ENCODE measurements at regions not wholly inside any gene's neighbourhood (a gene's known extent, or its start where the extent isn't known, plus 50 kb on each side); places are given as distances from the start of the nearest gene placed in this dataset.

DNA sequence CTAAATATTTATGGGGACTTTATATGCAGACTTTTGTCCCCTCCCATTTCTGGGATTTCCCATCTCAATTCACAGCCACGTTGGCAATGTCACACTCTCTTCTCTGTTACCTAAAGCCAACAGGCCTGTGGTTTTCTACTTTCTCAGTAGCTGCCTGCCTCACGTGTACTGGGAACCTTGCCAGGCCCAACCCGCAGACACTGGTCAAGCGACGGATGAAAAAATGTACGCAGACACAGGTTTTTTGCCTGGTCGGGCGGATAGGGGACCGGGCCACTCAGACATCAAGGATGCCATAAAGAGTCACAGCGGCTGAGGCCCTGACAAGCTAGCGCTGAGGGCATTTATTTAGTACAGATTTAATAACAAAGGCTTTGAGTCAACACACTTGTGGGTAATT is 204.4 kb upstream of the DPP6 start:
- Histone ChIP-seq H3K9me3 (ENCODE audit: control insufficient read depth, insufficient read depth, low read depth, low read length) (no peaks in the 10 kb centered on the region), H3K36me3 (ENCODE audit: control insufficient read depth in 2 of 2, insufficient read depth in 1 of 2, low read length in 2 of 2) (no peaks in the 10 kb centered on the region), H3K27ac (ENCODE audit: extremely low read depth, low read depth, low read length) (no peak overlapping the region), H3K4me3 (ENCODE audit: low read depth, low read length) (no peak overlapping the region), H3K4me1 (ENCODE audit: control insufficient read depth, insufficient read depth, low read length) (no peaks in the 10 kb centered on the region)
- CTCF ChIA-PET, result no interaction called here
- no peak for TF ChIP-seq ZNF548 (tag by site-specific recombination; IDR thresholded peaks at IDR 0.05)
- TF ChIP-seq, protein P1, sequence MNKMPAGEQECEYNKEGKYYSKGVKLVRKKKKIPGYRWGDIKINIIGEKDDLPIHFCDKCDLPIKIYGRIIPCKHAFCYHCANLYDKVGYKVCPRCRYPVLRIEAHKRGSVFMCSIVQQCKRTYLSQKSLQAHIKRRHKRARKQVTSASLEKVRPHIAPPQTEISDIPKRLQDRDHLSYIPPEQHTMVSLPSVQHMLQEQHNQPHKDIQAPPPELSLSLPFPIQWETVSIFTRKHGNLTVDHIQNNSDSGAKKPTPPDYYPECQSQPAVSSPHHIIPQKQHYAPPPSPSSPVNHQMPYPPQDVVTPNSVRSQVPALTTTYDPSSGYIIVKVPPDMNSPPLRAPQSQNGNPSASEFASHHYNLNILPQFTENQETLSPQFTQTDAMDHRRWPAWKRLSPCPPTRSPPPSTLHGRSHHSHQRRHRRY (tag by site-specific recombination; IDR thresholded peaks at IDR 0.05), result no peak
- TF ChIP-seq ZBTB49 (tag by site-specific recombination; IDR thresholded peaks at IDR 0.05; ENCODE audit: low read depth), result no peak
- no peak for TF ChIP-seq ZNF664 (tag by site-specific recombination; IDR thresholded peaks at IDR 0.05)
- no peak for TF ChIP-seq ZNF311 (tag by site-specific recombination; IDR thresholded peaks at IDR 0.05; ENCODE audit: borderline replicate concordance)
- TF ChIP-seq SP3 (tag by site-specific recombination; IDR thresholded peaks at IDR 0.05), result no peak
- no peak for TF ChIP-seq ZNF157 (tag by site-specific recombination; IDR thresholded peaks at IDR 0.05)
- TF ChIP-seq ZBTB21 (tag by site-specific recombination; IDR thresholded peaks at IDR 0.05), result no peak
- TF ChIP-seq ZNF707 (tag by site-specific recombination; IDR thresholded peaks at IDR 0.05), result no peak
- TF ChIP-seq, protein P2, sequence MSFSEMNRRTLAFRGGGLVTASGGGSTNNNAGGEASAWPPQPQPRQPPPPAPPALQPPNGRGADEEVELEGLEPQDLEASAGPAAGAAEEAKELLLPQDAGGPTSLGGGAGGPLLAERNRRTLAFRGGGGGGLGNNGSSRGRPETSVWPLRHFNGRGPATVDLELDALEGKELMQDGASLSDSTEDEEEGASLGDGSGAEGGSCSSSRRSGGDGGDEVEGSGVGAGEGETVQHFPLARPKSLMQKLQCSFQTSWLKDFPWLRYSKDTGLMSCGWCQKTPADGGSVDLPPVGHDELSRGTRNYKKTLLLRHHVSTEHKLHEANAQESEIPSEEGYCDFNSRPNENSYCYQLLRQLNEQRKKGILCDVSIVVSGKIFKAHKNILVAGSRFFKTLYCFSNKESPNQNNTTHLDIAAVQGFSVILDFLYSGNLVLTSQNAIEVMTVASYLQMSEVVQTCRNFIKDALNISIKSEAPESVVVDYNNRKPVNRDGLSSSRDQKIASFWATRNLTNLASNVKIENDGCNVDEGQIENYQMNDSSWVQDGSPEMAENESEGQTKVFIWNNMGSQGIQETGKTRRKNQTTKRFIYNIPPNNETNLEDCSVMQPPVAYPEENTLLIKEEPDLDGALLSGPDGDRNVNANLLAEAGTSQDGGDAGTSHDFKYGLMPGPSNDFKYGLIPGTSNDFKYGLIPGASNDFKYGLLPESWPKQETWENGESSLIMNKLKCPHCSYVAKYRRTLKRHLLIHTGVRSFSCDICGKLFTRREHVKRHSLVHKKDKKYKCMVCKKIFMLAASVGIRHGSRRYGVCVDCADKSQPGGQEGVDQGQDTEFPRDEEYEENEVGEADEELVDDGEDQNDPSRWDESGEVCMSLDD (tag by site-specific recombination; IDR thresholded peaks at IDR 0.05), result no peak
- no peak for TF ChIP-seq ZNF558 (tag by site-specific recombination; IDR thresholded peaks at IDR 0.05)
- TF ChIP-seq PRDM1 (tag by site-specific recombination; IDR thresholded peaks at IDR 0.05), result no peak
- TF ChIP-seq ZNF433 (tag by site-specific recombination; IDR thresholded peaks at IDR 0.05; ENCODE audit: low read depth), result no peak
- TF ChIP-seq, protein P3, sequence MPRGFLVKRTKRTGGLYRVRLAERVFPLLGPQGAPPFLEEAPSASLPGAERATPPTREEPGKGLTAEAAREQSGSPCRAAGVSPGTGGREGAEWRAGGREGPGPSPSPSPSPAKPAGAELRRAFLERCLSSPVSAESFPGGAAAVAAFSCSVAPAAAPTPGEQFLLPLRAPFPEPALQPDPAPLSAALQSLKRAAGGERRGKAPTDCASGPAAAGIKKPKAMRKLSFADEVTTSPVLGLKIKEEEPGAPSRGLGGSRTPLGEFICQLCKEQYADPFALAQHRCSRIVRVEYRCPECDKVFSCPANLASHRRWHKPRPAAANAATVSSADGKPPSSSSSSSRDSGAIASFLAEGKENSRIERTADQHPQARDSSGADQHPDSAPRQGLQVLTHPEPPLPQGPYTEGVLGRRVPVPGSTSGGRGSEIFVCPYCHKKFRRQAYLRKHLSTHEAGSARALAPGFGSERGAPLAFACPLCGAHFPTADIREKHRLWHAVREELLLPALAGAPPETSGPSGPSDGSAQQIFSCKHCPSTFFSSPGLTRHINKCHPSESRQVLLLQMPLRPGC (tag by site-specific recombination; IDR thresholded peaks at IDR 0.05), result no peak
- no peak for TF ChIP-seq ZNF830 (tag by site-specific recombination; IDR thresholded peaks at IDR 0.05; ENCODE audit: low read depth)
- no peak for TF ChIP-seq ZNF791 (tag by site-specific recombination; IDR thresholded peaks at IDR 0.05)
- no peak for TF ChIP-seq ZNF624 (tag by site-specific recombination; IDR thresholded peaks at IDR 0.05)
- POLR2A ChIA-PET, result no interaction called here

DNA sequence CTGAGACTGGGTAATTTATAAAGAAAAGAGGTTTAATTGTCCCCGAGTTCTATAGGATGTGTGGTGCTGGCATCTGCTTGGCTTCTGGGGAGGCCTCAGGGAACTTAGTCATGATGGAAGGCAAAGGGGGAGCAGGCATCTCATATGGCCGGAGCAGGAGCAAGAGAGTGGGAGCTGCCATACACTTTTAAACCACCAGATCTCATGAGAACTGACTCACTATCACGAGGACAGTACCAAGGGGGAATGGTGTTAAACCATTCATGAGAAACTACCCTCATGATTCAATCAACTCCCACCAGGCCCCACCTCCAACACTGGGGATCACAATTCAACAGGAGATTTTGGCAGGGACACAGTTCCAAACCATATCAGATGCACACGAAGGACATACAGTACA is 199.9 kb upstream of the DPP6 start:
- ChIA-PET CTCF (no interaction called here), POLR2A (no interaction called here)
- no peak overlapping the region for H3K27ac ChIP-seq (ENCODE audit: extremely low read depth, low read depth, low read length)
- H3K4me1 ChIP-seq (ENCODE audit: control insufficient read depth, insufficient read depth, low read length), result no peaks in the 10 kb centered on the region
- H3K36me3 ChIP-seq (ENCODE audit: control insufficient read depth in 2 of 2, insufficient read depth in 1 of 2, low read length in 2 of 2), result no peaks in the 10 kb centered on the region
- no peaks in the 10 kb centered on the region for H3K9me3 ChIP-seq (ENCODE audit: control insufficient read depth, insufficient read depth, low read depth, low read length)
- no peak overlapping the region for H3K4me3 ChIP-seq (ENCODE audit: low read depth, low read length)
- no peak for TF ChIP-seq ZNF596 (tag by site-specific recombination; IDR thresholded peaks at IDR 0.05)
- no peak for TF ChIP-seq KLF17 (tag by site-specific recombination; IDR thresholded peaks at IDR 0.05)
- TF ChIP-seq ZNF140 (tag by site-specific recombination; IDR thresholded peaks at IDR 0.05), result no peak
- TF ChIP-seq EGR2 (tag by site-specific recombination; IDR thresholded peaks at IDR 0.05; ENCODE audit: low read depth), result no peak
- TF ChIP-seq ZNF626 (tag by site-specific recombination; IDR thresholded peaks at IDR 0.05), result no peak
- no peak for TF ChIP-seq ZFP37 (tag by site-specific recombination; IDR thresholded peaks at IDR 0.05)
- no peak for TF ChIP-seq ZNF660 (tag by site-specific recombination; IDR thresholded peaks at IDR 0.05)
- no peak for TF ChIP-seq ZNF184 (tag by site-specific recombination; IDR thresholded peaks at IDR 0.05)
- no peak for TF ChIP-seq ZNF571 (tag by site-specific recombination; IDR thresholded peaks at IDR 0.05)
- TF ChIP-seq ZNF223 (tag by site-specific recombination; IDR thresholded peaks at IDR 0.05), result no peak
- TF ChIP-seq ZNF132 (tag by site-specific recombination; IDR thresholded peaks at IDR 0.05; ENCODE audit: borderline replicate concordance), result no peak
- no peak for TF ChIP-seq MEIS1 (CRISPR knock-in tag; IDR thresholded peaks at IDR 0.05; ENCODE audit: borderline replicate concordance)
- no peak for TF ChIP-seq SALL2 (tag by site-specific recombination; IDR thresholded peaks at IDR 0.05; ENCODE audit: borderline replicate concordance)
